Activated T-cell treated with anti-CD3 and anti-CD28 coated beads for 1 hour (primary cell): ENCODE measurements at regions not wholly inside any gene's neighbourhood (a gene's known extent, or its start where the extent isn't known, plus 50 kb on each side); places are given as distances from the start of the nearest gene placed in this dataset.

ENCODE experiments used
- DNase-seq: peaks from one replicate; pipeline ENCODE4 v3.0.0-alpha.2; 2020; ENCODE audit warnings: low read depth

- no peak for DNase-seq
Observed at GRCh38 chr6:144335311-144335861, 50.3 kb downstream of the UTRN start.

- no peak for DNase-seq
Observed at GRCh38 chr6:144335914-144336313, 50.8 kb downstream of the UTRN start.

GRCh38 chr6:144336900-144337299 is 51.8 kb downstream of the UTRN start:
- no peak for DNase-seq

GRCh38 chr6:144338474-144338873 is 53.3 kb downstream of the UTRN start:
- no peak for DNase-seq

GRCh38 chr6:144338951-144339700 is 54.0 kb downstream of the UTRN start:
- no peak for DNase-seq

GRCh38 chr6:144339859-144340452 is 54.8 kb downstream of the UTRN start:
- DNase-seq = no peak

- DNase-seq = no peak
Observed at GRCh38 chr6:144340541-144341371, 55.6 kb downstream of the UTRN start.

GRCh38 chr6:144341831-144342527 is 56.8 kb downstream of the UTRN start:
- DNase-seq = no peak

- no peak for DNase-seq
Observed at GRCh38 chr6:144343701-144344428, 58.7 kb downstream of the UTRN start.

- DNase-seq = no peak
Observed at GRCh38 chr6:144344646-144345045, 59.5 kb downstream of the UTRN start.

GRCh38 chr6:144345451-144345850 is 60.3 kb downstream of the UTRN start:
- no peak for DNase-seq

- DNase-seq = no peak
Observed at GRCh38 chr6:144346719-144347447, 61.7 kb downstream of the UTRN start.

- DNase-seq = no peak
Observed at GRCh38 chr6:144347448-144347759, 62.3 kb downstream of the UTRN start.

GRCh38 chr6:144347933-144348332 is 62.8 kb downstream of the UTRN start:
- DNase-seq = no peak

- DNase-seq = no peak
Observed at GRCh38 chr6:144349690-144350527, 64.8 kb downstream of the UTRN start.

GRCh38 chr6:144350528-144350880 is 65.4 kb downstream of the UTRN start:
- DNase-seq = no peak

- DNase-seq = no peak
Observed at GRCh38 chr6:144351379-144352127, 66.4 kb downstream of the UTRN start.

- no peak for DNase-seq
Observed at GRCh38 chr6:144352331-144352730, 67.2 kb downstream of the UTRN start.

- DNase-seq = no peak
Observed at GRCh38 chr6:144353871-144354314, 68.8 kb downstream of the UTRN start.
